ENCODE measurements at regions not wholly inside any gene's neighbourhood (a gene's known extent, or its start where the extent isn't known, plus 50 kb on each side); places are given as distances from the start of the nearest gene placed in this dataset.
"Not testable (repeated sequence)": the region's sequence is repeated elsewhere in the genome, so short reads cannot be mapped to it uniquely, and the experiment has no call there.

DNA sequence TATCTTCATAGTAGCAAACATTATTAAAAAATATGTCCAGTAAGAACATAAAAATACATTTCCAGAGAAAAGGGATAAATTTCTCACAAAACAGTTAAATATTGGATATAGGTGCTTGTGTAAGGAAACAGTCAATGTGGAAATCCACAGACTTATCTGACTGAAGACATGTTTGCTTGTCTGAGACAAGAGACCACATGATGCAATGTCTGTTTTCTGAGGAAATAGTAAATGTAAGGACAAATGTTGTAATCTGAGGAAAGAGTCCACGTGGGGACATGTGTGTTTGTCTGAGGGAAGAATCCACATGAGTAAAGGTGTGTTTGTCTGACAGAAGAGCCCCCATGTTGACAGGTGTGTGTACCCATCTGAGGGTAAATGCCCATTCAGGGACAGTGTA is 1093.2 kb downstream of the TMEM121 start:
- no peak for DNase-seq

DNA sequence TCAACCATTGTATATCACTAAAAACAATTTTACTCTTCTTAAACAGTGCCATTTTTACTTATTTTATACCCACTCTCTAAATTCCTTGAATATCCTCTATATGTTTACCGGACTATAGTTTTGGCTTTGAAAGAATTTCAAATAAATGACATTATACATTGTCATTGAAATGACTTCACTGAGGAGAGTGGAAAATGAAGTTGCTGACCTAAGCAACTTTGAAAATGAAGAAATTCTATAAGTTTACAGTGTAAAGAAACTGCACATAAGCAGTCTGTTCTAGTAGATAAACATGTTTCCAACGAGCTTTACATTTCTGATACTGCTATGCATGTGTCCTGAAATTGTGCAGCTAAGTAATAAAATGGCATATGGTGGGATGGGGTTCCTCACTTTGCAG is 1094.0 kb downstream of the TMEM121 start:
- DNase-seq = no peak

DNA sequence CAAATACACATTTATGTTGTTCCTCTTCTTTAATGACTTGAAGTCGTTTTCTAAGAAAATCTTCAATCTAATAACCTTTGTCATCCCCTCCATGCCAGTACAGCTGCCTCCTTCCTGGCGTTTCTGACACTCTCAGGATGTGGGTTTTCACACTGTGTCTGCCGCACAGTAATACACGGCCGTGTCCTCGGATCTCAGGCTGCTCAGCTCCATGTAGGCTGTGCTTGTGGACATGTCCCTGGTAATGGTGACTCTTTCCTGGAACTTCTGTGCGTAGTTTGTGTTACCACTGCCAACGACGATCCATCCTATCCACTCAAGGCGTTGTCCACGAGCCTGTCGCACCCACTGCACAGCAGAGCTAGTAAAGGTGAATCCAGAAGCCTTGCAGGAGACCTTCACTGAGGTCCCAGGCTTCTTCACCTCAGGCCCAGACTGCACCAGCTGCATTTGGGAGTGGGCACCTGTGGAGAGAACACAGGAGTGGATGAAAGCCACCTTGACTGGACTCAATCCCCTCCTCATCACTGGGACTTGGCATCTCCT is 1095.9 kb downstream of the TMEM121 start:
- no peak for DNase-seq

DNA sequence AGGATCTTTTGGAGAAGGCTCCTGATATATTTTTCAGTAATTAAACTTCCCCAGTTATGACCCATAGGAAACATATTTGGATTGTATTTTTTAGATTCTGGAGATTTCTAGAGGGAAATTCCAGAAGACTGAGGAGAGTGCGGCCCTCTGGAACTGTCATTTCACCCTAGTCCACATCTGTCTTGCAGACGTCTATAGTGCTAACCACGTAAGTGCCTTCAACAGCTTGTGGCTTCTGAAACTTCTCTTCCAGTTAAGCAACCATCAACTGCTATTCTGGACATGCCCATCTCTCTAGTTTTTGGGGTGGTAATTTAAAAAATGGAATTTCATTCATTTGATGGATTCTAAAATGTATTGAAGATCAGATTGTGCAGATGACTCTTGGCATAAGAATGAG is 1098.8 kb downstream of the TMEM121 start:
- no peak for DNase-seq

DNA sequence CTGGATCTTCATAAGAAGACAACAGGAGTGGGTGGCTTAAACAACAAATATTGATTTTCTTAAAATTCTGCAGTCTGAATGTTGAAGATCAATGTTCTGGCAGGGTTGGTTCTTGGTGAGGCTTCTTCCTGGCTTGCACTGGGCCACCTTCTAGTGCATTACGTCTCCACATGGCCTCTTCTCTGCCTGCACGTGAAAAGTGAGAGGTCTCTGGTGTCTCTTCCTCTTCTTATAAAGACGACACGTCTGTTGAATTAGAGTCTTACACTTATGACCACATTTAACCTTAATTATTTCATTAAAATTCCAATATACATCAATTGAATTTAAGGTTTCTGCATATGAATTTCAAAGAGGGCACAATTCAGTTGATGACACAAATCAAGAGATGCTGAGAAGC is 1100.1 kb downstream of the TMEM121 start:
- not testable (repeated sequence) for DNase-seq

DNA sequence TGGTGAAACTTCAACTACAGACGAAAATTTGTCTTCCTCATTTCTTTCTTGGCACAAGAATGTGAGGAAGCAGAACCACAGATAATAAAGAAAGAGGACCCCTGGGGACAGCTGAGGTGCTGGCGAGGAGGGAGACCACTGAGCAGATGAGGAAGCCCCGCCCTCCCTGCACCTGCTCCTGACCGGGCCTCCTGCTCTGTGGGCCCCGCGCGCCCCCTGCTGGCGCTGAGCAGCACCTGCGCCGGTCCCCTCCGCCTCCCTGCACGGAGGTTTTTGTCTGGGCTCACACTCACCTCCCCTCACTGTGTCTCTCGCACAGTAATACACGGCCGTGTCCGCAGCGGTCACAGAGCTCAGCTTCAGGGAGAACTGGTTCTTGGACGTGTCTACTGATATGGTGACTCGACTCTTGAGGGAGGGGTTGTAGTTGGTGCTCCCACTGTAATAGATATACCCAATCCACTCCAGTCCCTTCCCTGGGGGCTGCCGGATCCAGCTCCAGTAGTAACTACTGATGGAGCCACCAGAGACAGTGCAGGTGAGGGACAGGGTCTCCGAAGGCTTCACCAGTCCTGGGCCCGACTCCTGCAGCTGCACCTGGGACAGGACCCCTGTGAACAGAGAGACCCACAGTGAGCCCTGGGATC is 1100.7 kb downstream of the TMEM121 start:
- DNase-seq = peak; percentile 39

DNA sequence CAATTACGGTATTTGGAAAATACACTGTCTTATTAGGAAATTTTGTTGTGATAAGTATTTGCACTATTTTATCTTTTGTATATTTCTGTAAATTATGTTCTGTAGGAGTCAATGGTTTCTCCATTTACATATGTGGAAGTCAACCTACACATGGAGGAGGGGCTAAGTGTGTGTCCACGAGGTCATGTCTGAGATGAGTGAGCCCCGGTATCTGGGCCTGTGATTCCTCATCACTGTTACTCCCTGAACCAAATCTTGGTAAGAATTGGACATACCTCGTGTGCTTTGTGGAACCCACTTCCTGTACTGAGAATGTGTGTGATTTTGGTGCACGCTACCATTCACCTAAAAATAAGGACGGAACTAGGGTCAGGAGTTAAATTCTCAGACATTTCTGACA is 1105.5 kb downstream of the TMEM121 start:
- no peak for DNase-seq

DNA sequence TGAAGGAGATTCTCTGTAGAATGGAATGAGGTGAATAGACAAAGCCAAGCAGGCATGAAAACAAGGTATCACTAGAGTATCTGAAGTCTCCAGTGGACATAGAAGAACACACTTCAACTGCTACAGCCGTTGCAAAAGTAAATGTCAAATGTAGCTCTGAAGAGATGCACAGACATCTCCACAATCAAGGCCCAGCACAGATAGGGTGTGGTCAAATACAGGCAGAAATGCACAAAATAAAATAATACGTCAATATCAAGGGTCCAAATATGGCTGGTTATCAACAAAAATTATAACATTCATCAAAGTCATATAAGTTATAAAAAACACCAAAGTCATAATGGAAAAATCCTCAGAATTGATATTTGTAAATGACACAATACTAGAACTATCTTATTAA is 1107.3 kb downstream of the TMEM121 start:
- DNase-seq = no peak

DNA sequence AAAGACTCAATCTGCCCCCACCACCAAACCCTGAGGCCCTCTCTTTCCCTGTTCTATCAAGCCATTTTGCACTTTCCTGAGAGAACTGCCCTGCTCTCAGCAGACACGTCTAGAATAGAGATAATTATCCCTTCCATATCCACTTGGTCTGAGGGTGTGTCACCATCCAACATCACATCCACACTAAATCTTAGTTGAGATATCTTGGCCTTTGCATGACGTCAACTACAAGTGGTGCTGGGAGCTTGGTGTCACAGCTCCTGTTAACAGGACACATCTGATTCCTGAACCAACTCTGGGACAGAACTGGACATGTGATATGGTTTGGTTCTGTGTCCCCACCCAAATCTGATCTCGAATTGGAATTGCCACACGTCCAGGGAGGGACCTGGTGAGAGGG is 1109.2 kb downstream of the TMEM121 start:
- DNase-seq = no peak

DNA sequence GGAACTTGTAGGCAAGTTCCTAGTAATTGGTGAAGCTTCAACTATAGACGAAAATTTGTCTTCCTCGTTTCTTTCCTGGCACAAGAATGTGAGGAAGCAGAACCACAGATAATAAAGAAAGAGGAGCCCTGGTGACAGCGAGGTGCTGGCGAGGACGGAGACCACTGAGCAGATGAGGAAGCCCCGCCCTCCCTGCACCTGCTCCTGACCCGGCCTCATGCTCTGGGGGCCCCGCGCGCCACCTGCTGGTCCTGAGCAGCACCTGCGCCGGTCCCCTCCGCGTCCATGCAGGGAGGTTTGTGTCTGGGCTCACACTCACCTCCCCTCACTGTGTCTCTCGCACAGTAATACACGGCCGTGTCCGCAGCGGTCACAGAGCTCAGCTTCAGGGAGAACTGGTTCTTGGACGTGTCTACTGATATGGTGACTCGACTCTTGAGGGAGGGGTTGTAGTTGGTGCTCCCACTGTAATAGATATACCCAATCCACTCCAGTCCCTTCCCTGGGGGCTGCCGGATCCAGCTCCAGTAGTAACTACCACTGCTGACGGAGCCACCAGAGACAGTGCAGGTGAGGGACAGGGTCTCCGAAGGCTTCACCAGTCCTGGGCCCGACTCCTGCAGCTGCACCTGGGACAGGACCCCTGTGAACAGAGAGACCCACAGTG is 1112.5 kb downstream of the TMEM121 start:
- not testable (repeated sequence) for DNase-seq

DNA sequence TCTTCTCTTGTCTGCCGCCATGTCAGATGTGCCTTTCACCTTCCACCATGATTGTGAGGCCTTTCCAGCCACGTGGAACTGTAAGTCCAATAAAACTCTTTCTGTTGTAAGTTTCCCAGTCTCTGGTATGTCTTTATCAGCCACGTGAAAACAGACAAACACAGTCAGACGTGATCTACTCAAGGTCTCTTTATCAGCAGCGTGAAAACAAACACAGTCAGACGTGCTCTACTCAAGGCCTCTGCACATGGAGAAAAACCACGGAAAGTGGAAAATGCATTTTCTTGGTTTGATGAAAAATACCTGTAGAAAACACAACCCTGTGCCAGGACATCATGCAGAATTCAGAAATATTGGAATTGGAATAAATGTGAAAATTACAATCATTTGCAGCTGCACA is 1115.7 kb downstream of the TMEM121 start:
- DNase-seq = no peak

DNA sequence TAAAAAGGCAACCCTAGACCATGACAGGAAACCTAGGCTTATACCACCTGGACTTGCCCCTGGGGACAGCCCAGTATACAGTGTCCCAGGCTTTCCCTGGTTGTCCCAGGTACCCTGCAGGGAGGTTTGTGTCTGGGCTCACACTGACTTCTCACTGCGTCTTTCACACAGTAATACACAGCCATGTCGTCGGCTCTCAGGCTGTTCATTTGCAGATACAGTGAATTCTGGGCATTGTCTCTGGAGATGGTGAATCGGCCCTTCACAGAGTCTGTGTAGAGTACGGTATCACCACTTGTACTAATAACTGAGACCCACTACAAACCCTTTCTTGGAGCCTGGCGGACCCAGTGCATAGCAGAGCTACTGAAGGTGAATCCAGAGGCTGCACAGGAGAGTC is 1116.6 kb downstream of the TMEM121 start:
- DNase-seq = not testable (repeated sequence)

DNA sequence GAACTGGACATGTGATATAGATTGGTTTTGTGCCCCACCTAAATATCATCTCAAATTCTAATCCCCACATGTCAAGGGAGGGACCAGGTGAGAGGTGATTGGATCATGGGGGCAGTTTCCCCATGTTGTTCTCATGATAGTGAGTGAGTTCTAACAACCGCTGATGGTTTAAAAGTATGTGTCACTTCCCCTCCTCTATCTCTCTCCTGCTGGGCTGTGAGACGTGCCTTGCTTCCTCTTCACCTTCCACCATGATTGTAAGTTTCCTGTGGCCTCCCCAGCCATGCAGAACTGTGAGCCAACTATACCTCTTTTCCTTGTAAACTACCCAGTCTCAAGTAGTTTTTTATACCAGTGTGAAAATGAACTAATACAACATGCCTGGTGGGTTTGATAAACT is 1122.5 kb downstream of the TMEM121 start:
- not testable (repeated sequence) for DNase-seq

DNA sequence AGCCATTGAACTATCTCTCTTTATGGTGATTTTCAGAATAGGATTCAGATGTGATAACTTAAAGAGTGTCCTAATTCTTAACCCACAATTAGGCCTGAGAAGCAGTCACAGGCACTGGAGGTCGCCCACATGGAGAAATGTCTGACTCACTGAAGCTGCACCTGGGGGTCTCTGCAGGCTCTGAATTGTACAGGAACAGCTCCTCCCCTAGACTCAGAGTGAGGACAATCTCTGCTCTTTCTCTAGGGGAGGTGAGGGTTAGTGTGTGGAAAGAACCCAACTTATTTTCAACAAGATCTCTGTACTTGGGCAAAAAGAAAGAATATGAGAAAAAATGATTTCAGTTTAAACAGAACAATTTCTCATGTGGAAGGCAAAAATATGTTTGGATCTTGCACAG is 1124.6 kb downstream of the TMEM121 start:
- no peak for DNase-seq

DNA sequence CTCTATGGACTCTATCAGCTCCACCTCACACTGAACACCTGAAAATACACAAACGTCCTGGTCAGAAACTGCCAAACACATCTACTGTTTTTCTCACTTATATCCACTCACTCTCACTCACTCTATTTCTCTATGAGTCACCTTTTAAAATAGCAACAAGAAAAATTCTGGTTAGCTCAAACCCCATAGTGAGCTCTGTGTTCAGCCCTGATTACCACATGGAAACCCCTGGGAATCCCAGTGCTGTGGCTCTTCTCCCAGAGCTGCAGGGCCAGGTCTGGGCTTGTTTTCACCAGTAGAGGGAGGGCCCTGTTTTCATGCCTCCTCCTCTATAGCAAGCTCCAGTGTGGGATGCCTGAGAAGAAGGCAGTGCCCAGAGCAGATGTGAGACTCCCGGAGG is 1126.1 kb downstream of the TMEM121 start:
- DNase-seq = no peak

DNA sequence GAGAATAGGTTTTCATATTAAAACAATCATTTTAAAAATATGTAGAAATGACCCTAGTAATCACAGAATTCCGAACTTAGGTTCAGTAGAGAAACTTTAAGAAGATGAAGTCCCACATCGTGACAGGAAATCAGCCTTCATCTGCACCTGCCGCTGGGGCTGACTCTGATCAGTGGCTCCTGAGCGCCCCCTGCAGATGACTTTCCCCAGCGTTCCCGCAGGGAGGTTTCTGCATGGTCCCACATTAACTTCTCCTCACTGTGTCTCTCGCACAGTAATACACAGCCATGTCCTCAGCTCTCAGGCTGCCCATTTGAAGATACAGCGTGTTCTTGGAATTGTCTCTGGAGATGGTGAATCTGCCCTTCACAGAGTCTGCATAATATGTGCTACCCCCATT is 1131.1 kb downstream of the TMEM121 start:
- DNase-seq = peak; percentile 11

DNA sequence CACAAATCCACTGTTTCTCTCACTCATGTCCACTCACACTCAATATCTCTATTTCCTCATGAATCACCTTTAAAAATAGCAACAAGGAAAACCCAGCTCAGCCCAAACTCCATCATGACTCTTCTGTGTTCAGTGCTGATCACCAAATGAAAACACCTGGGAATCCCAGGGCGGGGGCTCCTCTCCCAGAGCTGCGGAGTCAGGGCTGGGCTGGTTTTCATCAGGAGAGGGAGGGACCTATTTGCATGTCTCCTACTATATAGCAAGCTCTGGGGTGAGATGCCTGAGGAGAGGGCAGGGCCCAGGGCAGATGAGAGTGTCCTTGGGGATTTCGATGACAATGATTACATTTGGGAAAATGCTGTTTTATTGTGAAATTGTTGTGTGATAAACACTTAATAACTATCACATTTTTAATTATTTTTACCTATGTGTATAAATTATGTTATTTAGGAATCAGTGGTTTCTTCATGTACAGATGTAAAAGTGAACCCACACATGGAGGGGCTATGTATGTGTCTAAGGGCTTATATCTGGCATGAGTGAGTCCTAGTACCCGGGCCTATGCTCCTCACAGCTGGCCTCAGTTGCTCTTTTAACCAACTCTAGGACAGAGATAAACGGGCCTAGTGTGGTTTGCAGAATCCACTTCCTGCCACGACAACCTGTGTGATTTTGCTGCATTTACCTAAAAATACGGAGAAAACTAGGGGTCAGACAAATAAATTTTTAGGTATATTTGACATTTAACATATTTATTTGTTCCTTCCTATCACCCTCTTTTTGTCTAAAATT is 1131.9 kb downstream of the TMEM121 start:
- not testable (repeated sequence) for DNase-seq

DNA sequence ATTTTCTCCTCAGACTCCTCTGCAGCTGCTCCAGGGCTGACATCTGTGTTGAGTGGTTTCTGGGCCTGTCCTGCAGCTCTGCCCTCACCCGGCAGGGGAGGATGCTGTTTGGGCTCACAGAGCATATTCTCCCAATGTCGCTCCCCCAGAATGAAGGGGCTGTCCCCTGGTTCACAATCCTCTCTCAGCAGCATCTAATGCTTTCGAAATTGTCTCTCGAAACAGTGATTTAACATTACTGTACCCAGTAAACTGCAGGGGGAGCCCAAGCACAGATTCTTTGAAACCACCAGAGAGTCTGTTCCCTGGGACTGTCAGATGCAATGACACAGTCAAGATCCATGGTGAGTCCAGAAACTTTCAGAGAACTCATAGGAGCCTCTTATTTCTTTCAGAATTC is 1135.2 kb downstream of the TMEM121 start:
- DNase-seq = peak; percentile 16

DNA sequence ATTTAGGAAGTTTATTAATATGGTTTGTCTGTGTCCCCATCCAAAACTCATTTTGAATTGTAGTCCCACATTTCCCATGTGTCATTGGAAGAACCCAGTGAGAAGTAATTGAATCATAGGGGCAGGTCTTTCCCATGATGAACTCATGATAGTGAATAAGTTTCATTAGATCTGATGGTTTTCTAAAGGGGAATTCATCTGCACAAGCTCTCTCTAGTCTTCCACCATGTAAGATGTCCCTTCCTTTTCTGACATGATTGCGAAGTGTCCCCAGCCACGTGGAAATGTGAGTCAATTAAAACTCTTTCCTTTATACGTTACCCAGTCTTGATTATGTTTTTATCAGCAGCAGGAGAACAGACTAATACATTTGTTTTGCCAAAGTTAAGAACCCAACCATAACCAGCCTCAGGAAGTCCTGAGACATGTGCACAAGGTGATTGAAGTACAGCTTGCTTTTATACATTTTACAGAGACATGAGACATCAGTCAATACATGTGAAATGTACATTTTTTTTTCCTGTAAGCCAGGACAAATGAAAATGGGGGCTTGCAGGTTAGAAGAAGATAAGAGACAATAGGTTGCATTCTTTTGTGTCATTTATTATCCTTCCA is 1136.7 kb downstream of the TMEM121 start:
- no peak for DNase-seq

DNA sequence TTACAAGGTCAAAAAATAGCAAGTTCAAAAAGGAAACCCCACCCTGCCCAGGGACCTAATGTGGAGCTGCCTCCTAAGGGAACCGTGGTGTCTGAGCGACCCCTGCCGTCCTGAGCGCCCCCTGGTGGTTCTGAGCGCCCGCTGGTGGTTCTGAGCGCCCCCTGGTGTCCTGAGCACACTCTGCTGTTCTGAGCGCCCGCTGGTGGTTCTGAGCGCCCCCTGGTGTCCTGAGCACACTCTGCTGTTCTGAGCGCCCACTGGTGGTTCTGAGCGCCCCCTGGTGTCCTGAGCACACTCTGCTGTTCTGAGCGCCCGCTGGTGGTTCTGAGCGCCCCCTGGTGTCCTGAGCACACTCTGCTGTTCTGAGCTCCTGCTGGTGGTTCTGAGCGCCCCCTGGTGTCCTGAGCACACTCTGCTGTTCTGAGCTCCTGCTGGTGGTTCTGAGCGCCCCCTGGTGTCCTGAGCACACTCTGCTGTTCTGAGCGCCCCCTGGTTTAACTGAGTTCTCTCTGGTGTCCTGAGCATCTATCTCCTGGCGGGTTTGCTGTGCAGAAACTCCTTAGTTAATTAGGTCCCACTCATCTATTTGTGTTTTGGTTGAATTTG is 1137.5 kb downstream of the TMEM121 start:
- DNase-seq = not testable (repeated sequence)

DNA sequence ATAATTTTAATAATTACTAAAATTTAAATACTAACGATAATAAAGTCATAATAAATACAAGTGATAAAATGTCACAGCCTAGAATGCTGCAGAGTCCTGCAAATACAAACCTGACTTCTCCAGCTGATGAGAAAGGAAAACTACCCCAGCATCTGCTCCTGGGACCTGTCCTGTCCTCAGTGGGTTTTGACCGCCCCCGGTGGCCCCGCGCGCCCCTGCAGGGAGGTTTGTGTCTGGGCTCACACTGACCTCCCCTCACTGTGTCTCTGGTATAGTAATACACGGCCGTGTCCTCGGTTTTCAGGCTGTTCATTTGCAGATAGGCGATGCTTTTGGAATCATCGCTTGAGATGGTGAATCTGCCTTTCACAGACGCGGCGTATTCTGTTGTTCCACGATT is 1139.4 kb downstream of the TMEM121 start:
- DNase-seq = no peak

DNA sequence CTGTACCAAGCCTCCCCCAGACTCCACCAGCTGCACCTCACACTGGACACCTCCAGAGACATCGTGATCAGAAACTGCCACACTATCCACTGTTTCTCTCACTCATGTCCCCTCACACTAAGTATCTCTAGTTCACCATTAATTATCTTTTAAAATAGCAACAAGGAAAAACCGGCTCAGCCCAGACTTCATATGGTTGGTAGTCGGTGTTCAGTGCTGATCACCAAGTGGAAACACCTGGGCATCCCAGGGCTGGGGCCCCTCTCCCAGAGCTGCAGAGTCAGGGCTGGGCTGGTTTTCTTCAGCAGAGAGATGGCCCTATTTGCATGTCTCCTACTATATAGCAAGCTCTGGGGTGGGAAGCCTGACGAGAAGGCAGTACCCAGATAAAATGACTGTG is 1140.0 kb downstream of the TMEM121 start:
- DNase-seq = no peak

DNA sequence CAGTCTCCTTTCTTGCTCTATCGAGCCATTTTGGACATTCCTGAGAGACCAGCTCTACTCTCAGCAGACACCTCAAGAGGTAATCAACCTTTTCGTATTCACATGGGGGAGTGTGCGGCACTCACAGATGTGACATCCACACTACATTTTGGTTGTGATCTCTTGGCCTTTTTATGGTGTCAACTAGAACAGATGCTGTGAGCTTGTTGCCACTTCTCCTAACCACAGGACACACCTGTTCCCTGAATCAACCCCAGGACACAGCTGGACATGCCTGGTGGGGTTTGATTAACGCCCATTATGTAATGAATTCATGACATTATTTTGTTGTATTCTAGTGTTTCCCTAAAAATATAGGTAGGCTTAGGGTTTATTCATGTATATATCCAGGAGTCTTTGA is 1143.6 kb downstream of the TMEM121 start:
- no peak for DNase-seq

Measured in NCI-H510A treated with DMSO at 0.1 percent for 48 hours (cell line).